CD4-positive, alpha-beta T cell (primary cell): ENCODE measurements at regions not wholly inside any gene's neighbourhood (a gene's known extent, or its start where the extent isn't known, plus 50 kb on each side); places are given as distances from the start of the nearest gene placed in this dataset.

Experiments used
- ATAC-seq: fragments of 200-7000 bp; cut with Tn5 transposase; one replicate; pipeline ENCODE4 v1.10.0; 2022; ENCODE audit warnings: mild to moderate bottlenecking; ENCODE audit not compliant: poor library complexity
- CTCF ChIA-PET: fragments of 350-600 bp; sonication (Branson Sonifier 250); formaldehyde crosslinking; loops from one replicate; lab custom pipeline; 2021; ENCODE audit warnings: antibody characterized with exemption, inconsistent platforms; lab: Charles Lee
- POLR2A ChIA-PET: fragments of 350-600 bp; sonication (Branson Sonifier 250); formaldehyde crosslinking; loops from one replicate; lab custom pipeline; 2021; ENCODE audit warnings: antibody characterized with exemption, inconsistent platforms; lab: Charles Lee
- DNase-seq, 14 experiments: peaks; one replicate each; pipeline ENCODE4 v3.0.0-alpha.2; 2013 to 2020; ENCODE audit warnings: mixed read lengths in 2 of 14
- H3K27ac ChIP-seq, 2 donors: one replicate each; pipeline versions ENCODE4 v1.5.1 to v1.7.0; 2013; ENCODE audit warnings: low read length in 2 of 2, low read depth in 1 of 2, mild to moderate bottlenecking in 1 of 2
- H3K27me3 ChIP-seq, 2 experiments: 1 replicate in 1 of 2; 2 replicates in 1 of 2; pipeline versions ENCODE4 v1.6.1 to v1.7.0; 2013; ENCODE audit warnings: low read length in 2 of 2, control low read depth in 1 of 2, mild to moderate bottlenecking in 1 of 2, moderate library complexity in 1 of 2; ENCODE audit not compliant: insufficient read depth in 2 of 2, control insufficient read depth in 1 of 2
- H3K36me3 ChIP-seq: one replicate; pipeline ENCODE4 v1.6.1; 2013; ENCODE audit warnings: low read length, control low read depth; ENCODE audit not compliant: insufficient read depth
- H3K4me1 ChIP-seq: one replicate; pipeline ENCODE4 v1.6.1; 2013; ENCODE audit warnings: low read length, control low read depth; ENCODE audit not compliant: insufficient read depth
- H3K4me3 ChIP-seq: one replicate; pipeline ENCODE4 v1.5.1; 2013; ENCODE audit warnings: mild to moderate bottlenecking, low read length, moderate library complexity
- H3K9me3 ChIP-seq, 2 experiments: 1 replicate in 1 of 2; 2 replicates in 1 of 2; pipeline versions ENCODE4 v1.6.1 to v1.7.0; 2013; ENCODE audit warnings: low read length in 2 of 2, mild to moderate bottlenecking in 2 of 2, control low read depth in 1 of 2, moderate library complexity in 1 of 2; ENCODE audit not compliant: control insufficient read depth in 1 of 2, insufficient read depth in 1 of 2
- H3K27ac Mint-ChIP-seq: one replicate; pipeline ENCODE4 v1.8.0; 2020; ENCODE audit warnings: mixed read lengths
- H3K27me3 Mint-ChIP-seq: one replicate; pipeline ENCODE4 v1.8.0; 2021; ENCODE audit warnings: mixed read lengths
- H3K36me3 Mint-ChIP-seq: one replicate; pipeline ENCODE4 v1.8.0; 2021; ENCODE audit warnings: low read depth, mixed read lengths
- H3K4me1 Mint-ChIP-seq: one replicate; pipeline ENCODE4 v1.8.0; 2021; ENCODE audit warnings: low read depth, mixed read lengths
- H3K4me3 Mint-ChIP-seq: one replicate; pipeline ENCODE4 v1.8.0; 2020; ENCODE audit warnings: mild to moderate bottlenecking, mixed read lengths
- H3K9me3 Mint-ChIP-seq: one replicate; pipeline ENCODE4 v1.8.0; 2020; ENCODE audit warnings: mixed read lengths
- intact Hi-C, 2 experiments: fragments of 100-400 bp; cut with DNase I in 1 of 2; cut with micrococcal nuclease in 1 of 2; formaldehyde crosslinking; loops; one replicate each; pipeline versions ENCODE4 v1.15.1 to v1.9.0; 2023 to 2025; cut with DNase I, micrococcal nuclease
- TF ChIP-seq, protein P1 (sequence below): fragments of 200-600 bp; IDR thresholded peaks from one replicate; pipeline ENCODE4 v1.8.0; 2022; ENCODE audit warnings: antibody characterized with exemption, mild to moderate bottlenecking

DNA sequence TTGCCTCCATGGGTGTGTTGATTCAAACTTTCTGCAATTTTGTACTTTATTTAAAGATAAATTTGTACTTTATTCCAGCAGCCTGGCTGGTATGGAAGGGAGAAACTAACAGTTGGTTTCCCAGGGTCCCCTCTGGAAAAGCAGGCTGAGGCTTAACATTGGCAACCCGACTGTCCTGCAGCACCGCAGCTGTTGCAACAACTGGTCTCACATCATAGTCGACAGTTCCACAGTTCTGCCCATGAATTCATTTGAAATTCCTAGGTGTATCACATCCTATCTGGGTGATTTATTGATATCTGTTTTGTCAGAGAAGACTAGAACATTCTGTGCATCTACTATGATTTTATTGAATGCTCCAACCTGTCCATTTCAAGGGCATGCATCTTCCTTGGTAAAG lies 98.8 kb upstream of the GATB start:
- no peaks in the 10 kb centered on the region for H3K36me3 Mint-ChIP-seq
- H3K4me3 Mint-ChIP-seq: no peak overlapping the region
- H3K27ac Mint-ChIP-seq: no peak overlapping the region
- ChIA-PET CTCF (no interaction called here), POLR2A (no interaction called here)
- H3K27ac ChIP-seq: no peak overlapping the region
- DNase-seq (no peak), ATAC-seq (no peak)
- no peak overlapping the region for H3K4me3 ChIP-seq
- no peaks in the 10 kb centered on the region for H3K4me1 ChIP-seq
- no peaks in the 10 kb centered on the region for H3K36me3 ChIP-seq
- no peaks in the 10 kb centered on the region for H3K27me3 ChIP-seq
- no peaks in the 10 kb centered on the region for H3K27me3 Mint-ChIP-seq
- H3K9me3 Mint-ChIP-seq: no peaks in the 10 kb centered on the region
- H3K4me1 Mint-ChIP-seq: no peaks in the 10 kb centered on the region
- H3K9me3 ChIP-seq: no peaks in the 10 kb centered on the region
- TF ChIP-seq, protein P1, sequence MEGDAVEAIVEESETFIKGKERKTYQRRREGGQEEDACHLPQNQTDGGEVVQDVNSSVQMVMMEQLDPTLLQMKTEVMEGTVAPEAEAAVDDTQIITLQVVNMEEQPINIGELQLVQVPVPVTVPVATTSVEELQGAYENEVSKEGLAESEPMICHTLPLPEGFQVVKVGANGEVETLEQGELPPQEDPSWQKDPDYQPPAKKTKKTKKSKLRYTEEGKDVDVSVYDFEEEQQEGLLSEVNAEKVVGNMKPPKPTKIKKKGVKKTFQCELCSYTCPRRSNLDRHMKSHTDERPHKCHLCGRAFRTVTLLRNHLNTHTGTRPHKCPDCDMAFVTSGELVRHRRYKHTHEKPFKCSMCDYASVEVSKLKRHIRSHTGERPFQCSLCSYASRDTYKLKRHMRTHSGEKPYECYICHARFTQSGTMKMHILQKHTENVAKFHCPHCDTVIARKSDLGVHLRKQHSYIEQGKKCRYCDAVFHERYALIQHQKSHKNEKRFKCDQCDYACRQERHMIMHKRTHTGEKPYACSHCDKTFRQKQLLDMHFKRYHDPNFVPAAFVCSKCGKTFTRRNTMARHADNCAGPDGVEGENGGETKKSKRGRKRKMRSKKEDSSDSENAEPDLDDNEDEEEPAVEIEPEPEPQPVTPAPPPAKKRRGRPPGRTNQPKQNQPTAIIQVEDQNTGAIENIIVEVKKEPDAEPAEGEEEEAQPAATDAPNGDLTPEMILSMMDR: no peak
- intact Hi-C loops: no loop called here

- Mint-ChIP-seq H3K4me3 (no peak overlapping the region), H3K27me3 (no peaks in the 10 kb centered on the region), H3K4me1 (no peaks in the 10 kb centered on the region), H3K9me3 (no peaks in the 10 kb centered on the region), H3K27ac (no peak overlapping the region), H3K36me3 (no peaks in the 10 kb centered on the region)
- CTCF ChIA-PET: no interaction called here
- H3K27ac ChIP-seq: no peak overlapping the region
- no peaks in the 10 kb centered on the region for H3K4me1 ChIP-seq
- no peak for ATAC-seq
- H3K9me3 ChIP-seq: no peaks in the 10 kb centered on the region
- H3K27me3 ChIP-seq: no peaks in the 10 kb centered on the region
- no peak overlapping the region for H3K4me3 ChIP-seq
- DNase-seq: no peak
- intact Hi-C loops: no loop called here
- H3K36me3 ChIP-seq: no peaks in the 10 kb centered on the region
- TF ChIP-seq, protein P1: no peak
- POLR2A ChIA-PET: no interaction called here
Measured at GRCh38 chr4:151858356-151858755, 97.5 kb upstream of the GATB start.

GRCh38 chr4:151857368-151857767 lies 96.6 kb upstream of the GATB start:
- intact Hi-C loops: no loop called here
- H3K4me1 Mint-ChIP-seq: no peaks in the 10 kb centered on the region

More at GRCh38 chr4:151857368-151857767, 96.6 kb upstream of the GATB start:
- H3K27me3 Mint-ChIP-seq: no peaks in the 10 kb centered on the region
- H3K9me3 Mint-ChIP-seq: no peaks in the 10 kb centered on the region
- CTCF ChIA-PET: no interaction called here
- TF ChIP-seq, protein P1: no peak
- no peak overlapping the region for H3K27ac Mint-ChIP-seq
- H3K9me3 ChIP-seq: no peaks in the 10 kb centered on the region
- no peaks in the 10 kb centered on the region for H3K36me3 ChIP-seq
- ATAC-seq (no peak), DNase-seq (no peak)
- POLR2A ChIA-PET: interaction anchor here (0.6 kb wide), 1 partner anchor 678 kb away, joined by 3 read pairs; the partner anchor contains the start of gene FBXW7
- H3K36me3 Mint-ChIP-seq: no peaks in the 10 kb centered on the region
- no peaks in the 10 kb centered on the region for H3K4me1 ChIP-seq
- no peak overlapping the region for H3K4me3 ChIP-seq
- H3K27ac ChIP-seq: no peak overlapping the region
- H3K27me3 ChIP-seq: no peaks in the 10 kb centered on the region
- H3K4me3 Mint-ChIP-seq: no peak overlapping the region
